ENCODE measurements at regions not wholly inside any gene's neighbourhood (a gene's known extent, or its start where the extent isn't known, plus 50 kb on each side); places are given as distances from the start of the nearest gene placed in this dataset.

DNA sequence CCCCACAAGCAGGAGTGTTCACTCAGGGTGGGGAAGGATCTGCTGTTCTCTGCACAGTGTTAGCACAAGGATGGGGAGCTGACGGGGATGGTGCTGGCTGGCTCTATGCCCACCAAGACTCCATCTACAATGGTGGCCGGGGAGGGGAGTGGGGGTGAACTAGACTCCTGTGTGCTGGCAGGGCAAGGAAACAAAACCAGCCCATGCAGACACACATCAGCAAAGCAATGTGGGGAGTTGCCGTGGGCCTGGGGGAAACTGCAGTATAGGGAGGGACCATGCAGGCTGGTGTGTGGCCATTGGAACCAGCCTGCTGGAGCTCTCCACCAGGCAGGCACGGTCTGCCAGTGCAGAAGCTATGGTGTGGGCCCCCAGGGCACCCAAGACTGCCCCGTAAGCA, 195.1 kb downstream of the PWWP3B start:
- TF ChIP-seq OSR1 (CRISPR knock-in tag; IDR thresholded peaks at IDR 0.05) (no peak), SNAI2 (CRISPR knock-in tag; IDR thresholded peaks at IDR 0.05) (no peak), ZC3H10 (CRISPR knock-in tag; IDR thresholded peaks at IDR 0.05) (no peak), PPARA (CRISPR knock-in tag; IDR thresholded peaks at IDR 0.05; ENCODE audit: borderline replicate concordance) (no peak), ZFP3 (CRISPR knock-in tag; IDR thresholded peaks at IDR 0.05) (no peak), GLIS3 (CRISPR knock-in tag; IDR thresholded peaks at IDR 0.05) (no peak), ARNTL (CRISPR knock-in tag; IDR thresholded peaks at IDR 0.05; ENCODE audit: borderline replicate concordance, low read depth) (no peak)
- TF ChIP-seq, protein P1, sequence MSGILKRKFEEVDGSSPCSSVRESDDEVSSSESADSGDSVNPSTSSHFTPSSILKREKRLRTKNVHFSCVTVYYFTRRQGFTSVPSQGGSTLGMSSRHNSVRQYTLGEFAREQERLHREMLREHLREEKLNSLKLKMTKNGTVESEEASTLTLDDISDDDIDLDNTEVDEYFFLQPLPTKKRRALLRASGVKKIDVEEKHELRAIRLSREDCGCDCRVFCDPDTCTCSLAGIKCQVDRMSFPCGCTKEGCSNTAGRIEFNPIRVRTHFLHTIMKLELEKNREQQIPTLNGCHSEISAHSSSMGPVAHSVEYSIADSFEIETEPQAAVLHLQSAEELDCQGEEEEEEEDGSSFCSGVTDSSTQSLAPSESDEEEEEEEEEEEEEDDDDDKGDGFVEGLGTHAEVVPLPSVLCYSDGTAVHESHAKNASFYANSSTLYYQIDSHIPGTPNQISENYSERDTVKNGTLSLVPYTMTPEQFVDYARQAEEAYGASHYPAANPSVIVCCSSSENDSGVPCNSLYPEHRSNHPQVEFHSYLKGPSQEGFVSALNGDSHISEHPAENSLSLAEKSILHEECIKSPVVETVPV (CRISPR knock-in tag; IDR thresholded peaks at IDR 0.05) = no peak
- TF ChIP-seq, protein P2, sequence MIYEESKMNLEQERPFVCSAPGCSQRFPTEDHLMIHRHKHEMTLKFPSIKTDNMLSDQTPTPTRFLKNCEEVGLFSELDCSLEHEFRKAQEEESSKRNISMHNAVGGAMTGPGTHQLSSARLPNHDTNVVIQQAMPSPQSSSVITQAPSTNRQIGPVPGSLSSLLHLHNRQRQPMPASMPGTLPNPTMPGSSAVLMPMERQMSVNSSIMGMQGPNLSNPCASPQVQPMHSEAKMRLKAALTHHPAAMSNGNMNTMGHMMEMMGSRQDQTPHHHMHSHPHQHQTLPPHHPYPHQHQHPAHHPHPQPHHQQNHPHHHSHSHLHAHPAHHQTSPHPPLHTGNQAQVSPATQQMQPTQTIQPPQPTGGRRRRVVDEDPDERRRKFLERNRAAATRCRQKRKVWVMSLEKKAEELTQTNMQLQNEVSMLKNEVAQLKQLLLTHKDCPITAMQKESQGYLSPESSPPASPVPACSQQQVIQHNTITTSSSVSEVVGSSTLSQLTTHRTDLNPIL (CRISPR knock-in tag; IDR thresholded peaks at IDR 0.05; ENCODE audit: low read depth) = no peak
- TF ChIP-seq, protein P3, sequence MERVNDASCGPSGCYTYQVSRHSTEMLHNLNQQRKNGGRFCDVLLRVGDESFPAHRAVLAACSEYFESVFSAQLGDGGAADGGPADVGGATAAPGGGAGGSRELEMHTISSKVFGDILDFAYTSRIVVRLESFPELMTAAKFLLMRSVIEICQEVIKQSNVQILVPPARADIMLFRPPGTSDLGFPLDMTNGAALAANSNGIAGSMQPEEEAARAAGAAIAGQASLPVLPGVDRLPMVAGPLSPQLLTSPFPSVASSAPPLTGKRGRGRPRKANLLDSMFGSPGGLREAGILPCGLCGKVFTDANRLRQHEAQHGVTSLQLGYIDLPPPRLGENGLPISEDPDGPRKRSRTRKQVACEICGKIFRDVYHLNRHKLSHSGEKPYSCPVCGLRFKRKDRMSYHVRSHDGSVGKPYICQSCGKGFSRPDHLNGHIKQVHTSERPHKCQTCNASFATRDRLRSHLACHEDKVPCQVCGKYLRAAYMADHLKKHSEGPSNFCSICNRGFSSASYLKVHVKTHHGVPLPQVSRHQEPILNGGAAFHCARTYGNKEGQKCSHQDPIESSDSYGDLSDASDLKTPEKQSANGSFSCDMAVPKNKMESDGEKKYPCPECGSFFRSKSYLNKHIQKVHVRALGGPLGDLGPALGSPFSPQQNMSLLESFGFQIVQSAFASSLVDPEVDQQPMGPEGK (CRISPR knock-in tag; IDR thresholded peaks at IDR 0.05; ENCODE audit: borderline replicate concordance) = no peak

All from SK-N-SH treated with all-trans-retinoic acid at 6 μM for 48 hours (cell line).